ENCODE measurements at regions not wholly inside any gene's neighbourhood (a gene's known extent, or its start where the extent isn't known, plus 50 kb on each side); places are given as distances from the start of the nearest gene placed in this dataset.

GRCh38 chr15:47954196-47954595 is 166.6 kb upstream of the SLC24A5 start:
- no peaks in the 10 kb centered on the region for H3K27me3 Mint-ChIP-seq (ENCODE audit: insufficient read depth, unreplicated experiment)
- no peak overlapping the region for H3K27ac Mint-ChIP-seq (ENCODE audit: low read depth, unreplicated experiment)
- intact Hi-C loops (cut with micrococcal nuclease): no loop called here
- ChIA-PET POLR2A (interaction anchor here (0.7 kb wide), 1 partner anchor 43 kb away, joined by 3 read pairs; no protein-coding TSS in a partner anchor), CTCF (interaction anchor here (0.7 to 1.3 kb wide), 2 partner anchors 34 to 1231 kb away, joined by 3 to 4 read pairs; no protein-coding TSS in a partner anchor)
- H3K9me3 Mint-ChIP-seq (ENCODE audit: unreplicated experiment): no peaks in the 10 kb centered on the region
- no peak overlapping the region for H3K4me3 Mint-ChIP-seq (ENCODE audit: unreplicated experiment)
- no peaks in the 10 kb centered on the region for H3K36me3 Mint-ChIP-seq (ENCODE audit: insufficient read depth, unreplicated experiment)
- H3K4me1 Mint-ChIP-seq (ENCODE audit: insufficient read depth, unreplicated experiment): no peaks in the 10 kb centered on the region
- BruUV-seq (replicated peaks): no TSS peak
- DNase-seq (ENCODE audit: unreplicated experiment): no peak
- no peak for TF ChIP-seq CTCF (IDR thresholded peaks at IDR 0.05; ENCODE audit: unreplicated experiment)

GRCh38 chr15:47955021-47955420 is 165.8 kb upstream of the SLC24A5 start:
- intact Hi-C loops (cut with micrococcal nuclease): no loop called here
- ChIA-PET POLR2A (interaction anchor here (0.6 to 0.7 kb wide), 3 partner anchors 177 to 1661 kb away, joined by 3 to 4 read pairs (median 3); no protein-coding TSS in a partner anchor), CTCF (interaction anchor here (0.6 to 0.7 kb wide), 2 partner anchors 11 to 26 kb away, joined by 3 read pairs; no protein-coding TSS in a partner anchor)
- DNase-seq (ENCODE audit: unreplicated experiment): no peak
- TF ChIP-seq CTCF (IDR thresholded peaks at IDR 0.05; ENCODE audit: unreplicated experiment): no peak
- Mint-ChIP-seq H3K27me3 (ENCODE audit: insufficient read depth, unreplicated experiment) (no peaks in the 10 kb centered on the region), H3K36me3 (ENCODE audit: insufficient read depth, unreplicated experiment) (no peaks in the 10 kb centered on the region), H3K27ac (ENCODE audit: low read depth, unreplicated experiment) (no peak overlapping the region), H3K4me1 (ENCODE audit: insufficient read depth, unreplicated experiment) (no peaks in the 10 kb centered on the region), H3K9me3 (ENCODE audit: unreplicated experiment) (no peaks in the 10 kb centered on the region), H3K4me3 (ENCODE audit: unreplicated experiment) (no peak overlapping the region)
- no TSS peak for BruUV-seq (replicated peaks)

GRCh38 chr15:47959617-47960413 is 161.0 kb upstream of the SLC24A5 start:
- H3K4me1 Mint-ChIP-seq (ENCODE audit: insufficient read depth, unreplicated experiment): no peaks in the 10 kb centered on the region
- ChIA-PET CTCF (interaction anchor here (0.6 to 1.7 kb wide), 10 partner anchors 10 to 782 kb away, joined by 3 to 5 read pairs (median 3); no protein-coding TSS in a partner anchor), POLR2A (interaction anchor here (0.6 to 0.9 kb wide), 4 partner anchors 9 to 301 kb away, joined by 3 to 5 read pairs (median 4); partner anchors contain the start of gene SEMA6D)
- no peak overlapping the region for H3K4me3 Mint-ChIP-seq (ENCODE audit: unreplicated experiment)
- no peaks in the 10 kb centered on the region for H3K9me3 Mint-ChIP-seq (ENCODE audit: unreplicated experiment)
- no peak for DNase-seq (ENCODE audit: unreplicated experiment)
- TF ChIP-seq CTCF (IDR thresholded peaks at IDR 0.05; ENCODE audit: unreplicated experiment): no peak
- H3K27me3 Mint-ChIP-seq (ENCODE audit: insufficient read depth, unreplicated experiment): no peaks in the 10 kb centered on the region
- BruUV-seq (replicated peaks): no TSS peak
- intact Hi-C loops (cut with micrococcal nuclease): no loop called here
- H3K36me3 Mint-ChIP-seq (ENCODE audit: insufficient read depth, unreplicated experiment): no peaks in the 10 kb centered on the region
- no peak overlapping the region for H3K27ac Mint-ChIP-seq (ENCODE audit: low read depth, unreplicated experiment)

- CTCF ChIA-PET: interaction anchor here (0.9 kb wide), 1 partner anchor 14 kb away, joined by 3 read pairs; no protein-coding TSS in a partner anchor
Measured at GRCh38 chr15:47961401-47962090, 159.2 kb upstream of the SLC24A5 start.

More at GRCh38 chr15:47961401-47962090, 159.2 kb upstream of the SLC24A5 start:
- no TSS peak for BruUV-seq (replicated peaks)
- Mint-ChIP-seq H3K9me3 (ENCODE audit: unreplicated experiment) (no peaks in the 10 kb centered on the region), H3K36me3 (ENCODE audit: insufficient read depth, unreplicated experiment) (no peaks in the 10 kb centered on the region), H3K4me1 (ENCODE audit: insufficient read depth, unreplicated experiment) (no peaks in the 10 kb centered on the region), H3K27ac (ENCODE audit: low read depth, unreplicated experiment) (no peak overlapping the region), H3K27me3 (ENCODE audit: insufficient read depth, unreplicated experiment) (no peaks in the 10 kb centered on the region), H3K4me3 (ENCODE audit: unreplicated experiment) (no peak overlapping the region)
- intact Hi-C loops (cut with micrococcal nuclease): no loop called here
- DNase-seq (ENCODE audit: unreplicated experiment): no peak
- POLR2A ChIA-PET: no interaction called here
- no peak for TF ChIP-seq CTCF (IDR thresholded peaks at IDR 0.05; ENCODE audit: unreplicated experiment)

All from MCF 10A (cell line).